ENCODE measurements at regions not wholly inside any gene's neighbourhood (a gene's known extent, or its start where the extent isn't known, plus 50 kb on each side); places are given as distances from the start of the nearest gene placed in this dataset.

GRCh38 chr18:61679836-61680235 lies 213.0 kb downstream of the RNF152 start:
- DNase-seq (ENCODE audit: low read depth, low spot score) (no peak), ATAC-seq (no peak)
- Histone ChIP-seq H3K4me2 (ENCODE audit: low read length) (no peak overlapping the region), H3K27ac (ENCODE audit: low read depth, low read length) (no peak overlapping the region), H3K4me3 (replicated peaks in 1 of 2; ENCODE audit: low read depth in 1 of 2, low read length in 2 of 2) (no peak overlapping the region), H3K9me3 (ENCODE audit: control insufficient read depth in 1 of 2, insufficient read depth in 1 of 2, low read depth in 1 of 2, low read length in 2 of 2) (no peaks in the 10 kb centered on the region; a peak in 2 of 4 replicates), H3K4me1 (ENCODE audit: control insufficient read depth in 1 of 2, insufficient read depth in 2 of 2, low read length in 2 of 2) (no peaks in the 10 kb centered on the region), H2AFZ (ENCODE audit: low read depth, low read length, poor library complexity, severe bottlenecking) (no peak overlapping the region), H3K27me3 (ENCODE audit: insufficient read depth, low read length) (peaks cover 4% of the 10 kb centered on the region; the same call in 1 of the 2 replicates), H3K9me2 (ENCODE audit: insufficient read depth) (no peaks in the 10 kb centered on the region), H4K20me1 (ENCODE audit: insufficient read depth) (no peaks in the 10 kb centered on the region), H3K9ac (ENCODE audit: low read length) (no peak overlapping the region), H3K79me2 (ENCODE audit: insufficient read depth, low read length) (no peaks in the 10 kb centered on the region), H3K36me3 (ENCODE audit: control insufficient read depth in 1 of 2, insufficient read depth in 2 of 2, low read length in 2 of 2) (no peaks in the 10 kb centered on the region)
- RAD21 ChIA-PET (ENCODE audit: low non-redundant PET in 1 of 2, low total read pairs in 2 of 2, uncharacterized antibody in 2 of 2, unreplicated experiment in 2 of 2) = no interaction called here
- intact Hi-C loops (cut with micrococcal nuclease) = no loop called here
- POLR2A ChIA-PET = no interaction called here
- CTCF ChIA-PET = no interaction called here
- no peak for TF ChIP-seq ELF1 (IDR thresholded peaks at IDR 0.05; ENCODE audit: borderline replicate concordance, low read depth)
- no peak for TF ChIP-seq SP1 (IDR thresholded peaks at IDR 0.05; ENCODE audit: low read depth)
- no peak for TF ChIP-seq CTCF (IDR thresholded peaks at IDR 0.05 in 2 of 3, conservative IDR thresholded peaks at IDR 0.05 in 1 of 3; ENCODE audit: borderline replicate concordance in 1 of 3, insufficient read depth in 1 of 3, low read depth in 2 of 3, low read length in 2 of 3)
- TF ChIP-seq ZFX (IDR thresholded peaks at IDR 0.05) = no peak
- TF ChIP-seq EGR1 (IDR thresholded peaks at IDR 0.05; ENCODE audit: low read depth) = no peak
- no peak for TF ChIP-seq YY1 (IDR thresholded peaks at IDR 0.05; ENCODE audit: extremely low read depth, insufficient replicate concordance, low read depth, low read length)
- TF ChIP-seq POLR2AphosphoS5 (IDR thresholded peaks at IDR 0.05; ENCODE audit: low read depth, low read length) = no peak
- TF ChIP-seq ZNF274 (IDR thresholded peaks at IDR 0.05; ENCODE audit: low read depth, low read length) = no peak
- TF ChIP-seq RAD21 (IDR thresholded peaks at IDR 0.05; ENCODE audit: low read depth) = no peak
- TF ChIP-seq MAX (IDR thresholded peaks at IDR 0.05) = no peak
- no peak for TF ChIP-seq POLR2A (IDR thresholded peaks at IDR 0.05; ENCODE audit: borderline replicate concordance, extremely low read depth, insufficient read depth, insufficient read length)
- no peak for TF ChIP-seq FOSL1 (IDR thresholded peaks at IDR 0.05; ENCODE audit: low read depth)
- no peak for TF ChIP-seq ZBTB33 (IDR thresholded peaks at IDR 0.05; ENCODE audit: extremely low read depth, insufficient replicate concordance, low read length)
- BruUV-seq (replicated peaks) = no TSS peak

Data from HCT116 (cell line).